ENCODE measurements at regions not wholly inside any gene's neighbourhood (a gene's known extent, or its start where the extent isn't known, plus 50 kb on each side); places are given as distances from the start of the nearest gene placed in this dataset.

GRCh38 chrX:9414416-9414815, 50.4 kb upstream of the TBL1X start:
- TF ChIP-seq, protein P1, sequence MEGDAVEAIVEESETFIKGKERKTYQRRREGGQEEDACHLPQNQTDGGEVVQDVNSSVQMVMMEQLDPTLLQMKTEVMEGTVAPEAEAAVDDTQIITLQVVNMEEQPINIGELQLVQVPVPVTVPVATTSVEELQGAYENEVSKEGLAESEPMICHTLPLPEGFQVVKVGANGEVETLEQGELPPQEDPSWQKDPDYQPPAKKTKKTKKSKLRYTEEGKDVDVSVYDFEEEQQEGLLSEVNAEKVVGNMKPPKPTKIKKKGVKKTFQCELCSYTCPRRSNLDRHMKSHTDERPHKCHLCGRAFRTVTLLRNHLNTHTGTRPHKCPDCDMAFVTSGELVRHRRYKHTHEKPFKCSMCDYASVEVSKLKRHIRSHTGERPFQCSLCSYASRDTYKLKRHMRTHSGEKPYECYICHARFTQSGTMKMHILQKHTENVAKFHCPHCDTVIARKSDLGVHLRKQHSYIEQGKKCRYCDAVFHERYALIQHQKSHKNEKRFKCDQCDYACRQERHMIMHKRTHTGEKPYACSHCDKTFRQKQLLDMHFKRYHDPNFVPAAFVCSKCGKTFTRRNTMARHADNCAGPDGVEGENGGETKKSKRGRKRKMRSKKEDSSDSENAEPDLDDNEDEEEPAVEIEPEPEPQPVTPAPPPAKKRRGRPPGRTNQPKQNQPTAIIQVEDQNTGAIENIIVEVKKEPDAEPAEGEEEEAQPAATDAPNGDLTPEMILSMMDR (IDR thresholded peaks at IDR 0.05; ENCODE audit: insufficient read depth, low read length, poor library complexity, severe bottlenecking), result no peak
- no peak for TF ChIP-seq EZH2phosphoT487 (conservative IDR thresholded peaks at IDR 0.05; ENCODE audit: low read length)
- H3K36me3 ChIP-seq (ENCODE audit: low read length), result no peaks in the 10 kb centered on the region
- no peak overlapping the region for H3K4me2 ChIP-seq (ENCODE audit: low read depth, low read length, poor library complexity, severe bottlenecking)
- H3K4me3 ChIP-seq (ENCODE audit: insufficient read depth, low read length, poor library complexity, severe bottlenecking), result no peak overlapping the region
- H3K79me2 ChIP-seq (ENCODE audit: insufficient read depth, low read length), result no peaks in the 10 kb centered on the region
- no peak overlapping the region for H3K27ac ChIP-seq (ENCODE audit: low read depth, low read length)
- H2AFZ ChIP-seq (ENCODE audit: low read depth, low read length, severe bottlenecking), result no peak overlapping the region
- H4K20me1 ChIP-seq (ENCODE audit: low read depth, low read length), result no peaks in the 10 kb centered on the region
- no peaks in the 10 kb centered on the region for H3K9me3 ChIP-seq (ENCODE audit: insufficient read depth, low read length)
- no peak overlapping the region for H3K9ac ChIP-seq (ENCODE audit: low read length)
- H3K9me2 ChIP-seq (replicated peaks; ENCODE audit: insufficient read depth, low read length), result no peaks in the 10 kb centered on the region
- H3K27me3 ChIP-seq (ENCODE audit: low read length), result no peaks in the 10 kb centered on the region
- H3F3A ChIP-seq (ENCODE audit: insufficient read depth), result no peaks in the 10 kb centered on the region

Data from SU-DHL-6 (cell line).